ENCODE measurements at regions not wholly inside any gene's neighbourhood (a gene's known extent, or its start where the extent isn't known, plus 50 kb on each side); places are given as distances from the start of the nearest gene placed in this dataset.

DNA sequence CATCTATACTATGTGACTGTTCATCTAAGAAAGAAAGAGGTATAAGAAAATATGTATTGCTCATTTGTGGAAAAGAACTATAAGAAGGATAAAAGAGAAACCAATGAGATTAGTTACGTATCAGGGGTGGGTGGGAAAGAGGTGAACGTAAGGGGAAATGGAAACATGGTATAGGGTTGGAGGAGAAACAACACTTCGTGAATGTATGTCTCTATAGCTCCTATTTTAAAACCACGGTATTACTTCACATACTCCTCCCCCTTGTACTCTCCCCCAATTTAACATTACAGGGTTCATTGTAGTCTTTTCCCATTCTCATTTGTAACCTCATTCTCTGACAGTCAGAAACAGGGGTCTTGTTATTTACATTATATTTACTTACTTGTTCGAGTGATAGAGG is 120.4 kb downstream of the FOXG1 start:
- no peak overlapping the region for H3K4me3 Mint-ChIP-seq
- no peak overlapping the region for H3K27ac Mint-ChIP-seq
- H3K36me3 Mint-ChIP-seq (ENCODE audit: low read depth), result no peaks in the 10 kb centered on the region
- H3K9me3 Mint-ChIP-seq (ENCODE audit: low read depth), result peaks cover 13% of the 10 kb centered on the region
- intact Hi-C loops (cut with DNase I, micrococcal nuclease), result no loop called here
- no peaks in the 10 kb centered on the region for H3K27me3 Mint-ChIP-seq
- DNase-seq (no peak), ATAC-seq (no peak)
- CTCF ChIA-PET, result no interaction called here
- H3K4me1 Mint-ChIP-seq, result no peaks in the 10 kb centered on the region
- POLR2A ChIA-PET, result no interaction called here

DNA sequence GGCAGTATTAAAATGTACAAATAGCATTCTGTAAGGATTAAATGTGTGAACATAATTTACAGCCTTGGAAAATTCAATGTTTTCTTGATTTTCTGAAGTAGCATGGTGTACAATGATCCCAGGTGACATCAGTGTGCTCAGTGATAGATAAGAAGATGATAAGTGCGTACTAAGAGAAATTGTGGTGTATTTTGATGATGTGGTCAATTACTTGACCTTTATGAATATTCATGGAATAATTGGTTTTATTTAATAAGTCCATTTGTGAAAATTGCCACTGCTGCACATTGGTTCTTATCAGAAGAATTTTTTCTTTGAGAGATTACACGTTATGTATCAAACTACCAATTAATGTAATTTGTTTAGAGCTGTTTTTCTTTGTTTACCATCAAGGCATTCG is 128.8 kb downstream of the FOXG1 start:
- ChIA-PET CTCF (no interaction called here), POLR2A (no interaction called here)
- Mint-ChIP-seq H3K36me3 (ENCODE audit: low read depth) (no peaks in the 10 kb centered on the region), H3K4me1 (no peaks in the 10 kb centered on the region), H3K9me3 (ENCODE audit: low read depth) (peaks cover 2% of the 10 kb centered on the region), H3K4me3 (no peak overlapping the region), H3K27ac (no peak overlapping the region), H3K27me3 (no peaks in the 10 kb centered on the region)
- intact Hi-C loops (cut with DNase I, micrococcal nuclease), result no loop called here
- DNase-seq (no peak), ATAC-seq (no peak)

DNA sequence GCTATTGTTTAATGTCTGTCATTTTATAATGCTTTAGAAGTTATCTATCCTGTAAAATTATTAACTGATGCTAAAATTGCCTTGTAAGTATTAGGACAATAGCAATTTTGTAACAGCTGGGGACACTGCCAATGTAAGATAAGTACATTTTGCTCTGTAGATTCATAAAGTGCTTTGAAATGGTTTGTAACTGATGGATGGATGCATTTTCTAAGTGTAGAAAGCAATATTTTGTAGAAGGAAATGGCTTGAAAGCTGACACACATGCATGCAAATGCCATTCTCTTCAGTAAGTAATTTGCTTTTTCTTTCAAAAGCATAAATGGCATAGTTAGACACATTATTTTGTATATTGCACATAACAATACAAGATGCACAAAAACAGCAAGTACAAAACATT is 129.8 kb downstream of the FOXG1 start:
- ChIA-PET CTCF (interaction anchor here (0.6 kb wide), 1 partner anchor 307 kb away, joined by 3 read pairs; no protein-coding TSS in a partner anchor), POLR2A (no interaction called here)
- Mint-ChIP-seq H3K36me3 (ENCODE audit: low read depth) (no peaks in the 10 kb centered on the region), H3K4me1 (no peaks in the 10 kb centered on the region), H3K4me3 (no peak overlapping the region), H3K27me3 (no peaks in the 10 kb centered on the region), H3K27ac (no peak overlapping the region), H3K9me3 (ENCODE audit: low read depth) (no peaks in the 10 kb centered on the region)
- intact Hi-C loops (cut with DNase I, micrococcal nuclease), result no loop called here
- no peak for ATAC-seq
- DNase-seq, result no peak

DNA sequence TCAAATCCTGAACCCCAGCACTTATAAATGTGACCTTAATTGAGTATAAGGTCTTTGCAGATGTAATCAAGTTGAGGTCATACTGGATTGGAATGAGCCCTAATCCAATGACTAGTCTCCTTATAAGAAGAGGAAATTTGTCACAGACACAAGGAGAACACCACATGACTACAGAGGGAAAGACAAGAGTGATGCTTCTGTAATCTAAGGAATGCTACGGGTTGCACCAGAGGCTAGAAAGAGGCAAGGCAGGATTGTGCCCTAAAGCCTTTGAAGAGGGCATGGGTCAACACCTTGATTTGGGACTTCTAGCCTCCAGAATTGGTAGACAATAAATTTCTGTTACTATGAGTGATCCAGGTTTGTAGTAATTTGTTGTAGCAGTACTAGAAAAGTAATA is 135.0 kb downstream of the FOXG1 start:
- no peaks in the 10 kb centered on the region for H3K4me1 Mint-ChIP-seq
- ATAC-seq, result no peak
- peaks cover 5% of the 10 kb centered on the region for H3K9me3 Mint-ChIP-seq (ENCODE audit: low read depth)
- no peaks in the 10 kb centered on the region for H3K36me3 Mint-ChIP-seq (ENCODE audit: low read depth)
- intact Hi-C loops (cut with DNase I, micrococcal nuclease), result no loop called here
- no peak overlapping the region for H3K27ac Mint-ChIP-seq
- H3K4me3 Mint-ChIP-seq, result no peak overlapping the region
- DNase-seq, result no peak
- ChIA-PET POLR2A (no interaction called here), CTCF (no interaction called here)
- no peaks in the 10 kb centered on the region for H3K27me3 Mint-ChIP-seq

DNA sequence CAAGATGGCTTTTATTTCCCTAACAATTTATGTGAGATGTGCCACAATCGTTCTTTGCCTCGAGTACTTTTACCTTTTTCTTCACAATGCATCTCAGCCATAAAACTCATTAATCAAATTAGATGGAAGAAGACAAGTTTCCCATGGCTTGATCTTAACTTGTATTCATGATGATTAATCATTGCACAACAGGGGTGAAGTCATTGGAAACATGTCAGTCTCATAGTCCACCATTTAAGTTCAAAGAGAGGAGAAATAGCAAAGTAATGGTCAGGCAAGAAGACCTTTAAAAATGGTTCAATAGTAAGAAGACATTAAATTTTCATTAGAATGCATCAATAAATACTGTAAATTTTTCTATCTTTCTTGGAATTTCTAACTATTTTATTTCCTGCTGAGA is 136.3 kb downstream of the FOXG1 start:
- no peak overlapping the region for H3K27ac Mint-ChIP-seq
- CTCF ChIA-PET, result no interaction called here
- intact Hi-C loops (cut with DNase I, micrococcal nuclease), result no loop called here

GRCh38 chr14:28911521-28911920 is 144.9 kb downstream of the FOXG1 start:
- DNase-seq, result no peak
- no peak overlapping the region for H3K4me3 Mint-ChIP-seq
- CTCF ChIA-PET, result no interaction called here
- no peak for ATAC-seq
- intact Hi-C loops (cut with DNase I, micrococcal nuclease), result no loop called here
- POLR2A ChIA-PET, result no interaction called here
- H3K27ac Mint-ChIP-seq, result no peak overlapping the region
- H3K9me3 Mint-ChIP-seq (ENCODE audit: low read depth), result peaks cover 15% of the 10 kb centered on the region
- H3K4me1 Mint-ChIP-seq, result no peaks in the 10 kb centered on the region
- H3K27me3 Mint-ChIP-seq, result no peaks in the 10 kb centered on the region
- H3K36me3 Mint-ChIP-seq (ENCODE audit: low read depth), result no peaks in the 10 kb centered on the region

More for the DNA sequence above, 136.3 kb downstream of the FOXG1 start:
- peaks cover 14% of the 10 kb centered on the region for H3K9me3 Mint-ChIP-seq (ENCODE audit: low read depth)
- no peak overlapping the region for H3K4me3 Mint-ChIP-seq
- no peaks in the 10 kb centered on the region for H3K4me1 Mint-ChIP-seq
- ATAC-seq (no peak), DNase-seq (no peak)
- POLR2A ChIA-PET, result no interaction called here
- H3K27me3 Mint-ChIP-seq, result no peaks in the 10 kb centered on the region
- H3K36me3 Mint-ChIP-seq (ENCODE audit: low read depth), result no peaks in the 10 kb centered on the region

DNA sequence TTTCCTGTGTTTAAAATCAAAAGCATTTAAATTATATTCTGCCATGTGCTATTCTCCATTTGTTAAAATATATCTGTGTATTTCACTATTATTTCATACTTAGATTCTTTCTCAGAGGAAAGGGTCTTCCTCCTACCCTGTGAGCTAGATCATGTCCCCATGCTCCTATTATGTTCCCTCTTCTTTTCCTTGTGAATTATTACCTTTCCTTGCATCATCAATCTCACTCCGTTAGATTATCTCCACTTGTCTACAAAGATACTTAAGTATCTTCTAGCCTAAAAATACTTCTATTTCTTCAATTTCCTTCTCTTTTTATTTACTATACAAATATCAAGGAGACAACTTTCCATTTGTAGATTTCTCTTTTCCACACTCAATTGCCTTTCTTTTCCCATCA is 146.5 kb downstream of the FOXG1 start:
- no peak for ATAC-seq
- DNase-seq, result no peak
- H3K4me1 Mint-ChIP-seq, result no peaks in the 10 kb centered on the region
- CTCF ChIA-PET, result no interaction called here
- intact Hi-C loops (cut with DNase I, micrococcal nuclease), result no loop called here
- peaks cover 9% of the 10 kb centered on the region for H3K9me3 Mint-ChIP-seq (ENCODE audit: low read depth)
- POLR2A ChIA-PET, result no interaction called here
- H3K27me3 Mint-ChIP-seq, result no peaks in the 10 kb centered on the region
- no peak overlapping the region for H3K27ac Mint-ChIP-seq
- H3K36me3 Mint-ChIP-seq (ENCODE audit: low read depth), result no peaks in the 10 kb centered on the region
- no peak overlapping the region for H3K4me3 Mint-ChIP-seq

- no peak for ATAC-seq
- Mint-ChIP-seq H3K27me3 (no peaks in the 10 kb centered on the region), H3K9me3 (ENCODE audit: low read depth) (peaks cover 1% of the 10 kb centered on the region), H3K27ac (no peak overlapping the region), H3K4me1 (no peaks in the 10 kb centered on the region), H3K36me3 (ENCODE audit: low read depth) (no peaks in the 10 kb centered on the region), H3K4me3 (no peak overlapping the region)
- DNase-seq, result no peak
- ChIA-PET POLR2A (no interaction called here), CTCF (no interaction called here)
- intact Hi-C loops (cut with DNase I, micrococcal nuclease), result no loop called here
Measured at GRCh38 chr14:28926122-28926521, 159.5 kb downstream of the FOXG1 start.

DNA sequence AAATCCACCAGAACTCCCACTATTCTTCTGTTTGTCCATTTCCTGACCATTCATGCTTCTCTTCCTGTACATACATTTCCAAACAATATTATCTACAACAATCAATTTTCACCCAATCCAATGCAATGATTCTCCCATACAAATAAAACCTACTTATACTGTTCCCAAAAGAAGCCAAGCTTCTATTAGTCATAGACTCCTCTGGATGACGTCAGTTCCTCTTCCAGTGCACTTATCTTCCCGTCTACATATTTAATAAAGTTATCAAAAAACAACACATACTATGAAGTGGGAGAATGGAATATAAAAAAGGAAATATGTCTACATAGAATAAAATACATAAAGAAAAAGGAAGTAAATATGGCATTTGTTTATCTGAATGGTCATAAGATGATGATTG is 165.4 kb downstream of the FOXG1 start:
- intact Hi-C loops (cut with DNase I, micrococcal nuclease), result no loop called here
- CTCF ChIA-PET, result no interaction called here
- Mint-ChIP-seq H3K36me3 (ENCODE audit: low read depth) (no peaks in the 10 kb centered on the region), H3K9me3 (ENCODE audit: low read depth) (peaks cover 15% of the 10 kb centered on the region), H3K27ac (no peak overlapping the region), H3K27me3 (no peaks in the 10 kb centered on the region), H3K4me3 (no peak overlapping the region), H3K4me1 (no peaks in the 10 kb centered on the region)
- POLR2A ChIA-PET, result no interaction called here
- no peak for DNase-seq
- no peak for ATAC-seq

- DNase-seq (no peak), ATAC-seq (no peak)
- Mint-ChIP-seq H3K9me3 (ENCODE audit: low read depth) (peaks cover 16% of the 10 kb centered on the region), H3K4me3 (no peak overlapping the region), H3K27me3 (no peaks in the 10 kb centered on the region), H3K27ac (no peak overlapping the region), H3K4me1 (no peaks in the 10 kb centered on the region), H3K36me3 (ENCODE audit: low read depth) (no peaks in the 10 kb centered on the region)
- ChIA-PET CTCF (no interaction called here), POLR2A (no interaction called here)
- intact Hi-C loops (cut with DNase I, micrococcal nuclease), result no loop called here
Measured at GRCh38 chr14:28936601-28937000, 170.0 kb downstream of the FOXG1 start.

GRCh38 chr14:28941758-28942157 is 175.2 kb downstream of the FOXG1 start:
- no peaks in the 10 kb centered on the region for H3K4me1 Mint-ChIP-seq
- intact Hi-C loops (cut with DNase I, micrococcal nuclease), result no loop called here
- no peak overlapping the region for H3K27ac Mint-ChIP-seq
- no peaks in the 10 kb centered on the region for H3K36me3 Mint-ChIP-seq (ENCODE audit: low read depth)
- ChIA-PET CTCF (no interaction called here), POLR2A (no interaction called here)
- H3K27me3 Mint-ChIP-seq, result no peaks in the 10 kb centered on the region
- no peak overlapping the region for H3K4me3 Mint-ChIP-seq
- ATAC-seq (no peak), DNase-seq (no peak)
- peaks cover 7% of the 10 kb centered on the region for H3K9me3 Mint-ChIP-seq (ENCODE audit: low read depth)

DNA sequence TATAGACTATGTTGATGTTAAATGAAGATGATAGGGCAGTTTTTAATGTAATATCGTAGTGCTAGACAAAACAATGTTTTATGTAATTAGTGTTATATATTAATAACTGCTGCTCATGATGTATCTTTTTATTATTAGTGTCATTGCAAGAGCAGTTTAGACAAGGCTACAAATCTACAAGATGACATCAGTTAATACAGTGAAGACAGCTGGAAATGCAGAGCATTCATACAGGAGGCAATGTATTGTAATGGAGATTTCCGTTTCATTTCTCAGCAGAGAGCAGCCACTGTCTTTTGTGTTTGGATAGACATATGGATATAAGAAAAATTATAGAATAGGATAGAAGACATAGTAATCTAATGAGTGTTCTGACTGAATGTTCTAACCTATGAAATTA is 178.0 kb downstream of the FOXG1 start:
- Mint-ChIP-seq H3K9me3 (ENCODE audit: low read depth) (peaks cover 7% of the 10 kb centered on the region), H3K36me3 (ENCODE audit: low read depth) (no peaks in the 10 kb centered on the region), H3K27me3 (no peaks in the 10 kb centered on the region), H3K27ac (no peak overlapping the region), H3K4me1 (no peaks in the 10 kb centered on the region), H3K4me3 (no peak overlapping the region)
- DNase-seq (no peak), ATAC-seq (no peak)
- intact Hi-C loops (cut with DNase I, micrococcal nuclease), result no loop called here
- ChIA-PET CTCF (no interaction called here), POLR2A (no interaction called here)

DNA sequence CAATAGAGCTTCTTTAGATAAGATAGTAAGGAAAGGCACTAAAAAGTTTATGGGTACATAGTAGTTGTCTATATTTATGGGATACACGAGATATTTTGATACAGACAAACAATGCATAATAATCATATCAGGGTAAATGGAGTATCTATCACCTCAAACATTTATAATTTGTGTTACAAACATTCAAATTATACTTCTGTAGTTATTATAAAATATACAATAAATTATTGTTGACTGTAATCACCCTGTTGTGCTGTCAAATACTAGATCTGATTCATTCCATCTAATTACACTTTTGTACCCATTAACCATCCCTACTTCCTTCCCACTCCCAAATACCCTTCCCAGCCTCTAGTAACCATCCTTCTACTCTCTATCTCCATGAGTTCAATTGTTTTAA is 179.7 kb downstream of the FOXG1 start:
- no peak overlapping the region for H3K27ac Mint-ChIP-seq
- ChIA-PET CTCF (no interaction called here), POLR2A (no interaction called here)
- intact Hi-C loops (cut with DNase I, micrococcal nuclease), result no loop called here
- no peaks in the 10 kb centered on the region for H3K36me3 Mint-ChIP-seq (ENCODE audit: low read depth)
- H3K4me3 Mint-ChIP-seq, result no peak overlapping the region
- no peaks in the 10 kb centered on the region for H3K27me3 Mint-ChIP-seq
- DNase-seq, result no peak
- peaks cover 8% of the 10 kb centered on the region for H3K9me3 Mint-ChIP-seq (ENCODE audit: low read depth)
- ATAC-seq, result no peak
- H3K4me1 Mint-ChIP-seq, result no peaks in the 10 kb centered on the region
